Choroid plexus epithelial cell (primary cell): ENCODE measurements at regions not wholly inside any gene's neighbourhood (a gene's known extent, or its start where the extent isn't known, plus 50 kb on each side); places are given as distances from the start of the nearest gene placed in this dataset.

Experiments used
- DNase-seq: peaks from one replicate; pipeline ENCODE4 v3.0.0-alpha.2; 2010; ENCODE audit warnings: low read depth
- H3K4me3 ChIP-seq: 2 replicates; pipeline ENCODE4 v1.5.1; 2011; ENCODE audit warnings: low read depth, mild to moderate bottlenecking, control low read depth, low read length, moderate library complexity
- CTCF ChIP-seq: conservative IDR thresholded peaks from 2 replicates; pipeline ENCODE4 v1.5.1; 2011; ENCODE audit warnings: low read depth, mild to moderate bottlenecking, control low read depth, inconsistent platforms, low read length, moderate library complexity

GRCh38 chr4:45701621-45702020, 422.2 kb downstream of the GABRG1 start:
- no peak for DNase-seq
- no peak for TF ChIP-seq CTCF

GRCh38 chr4:45693746-45694145, 430.1 kb downstream of the GABRG1 start:
- TF ChIP-seq CTCF = no peak
- peak; percentile 1 for DNase-seq
- no peak overlapping the region for H3K4me3 ChIP-seq

More at GRCh38 chr4:45701621-45702020, 422.2 kb downstream of the GABRG1 start:
- H3K4me3 ChIP-seq = no peak overlapping the region

GRCh38 chr4:45692131-45692735, 431.6 kb downstream of the GABRG1 start:
- DNase-seq = no peak
- no peak overlapping the region for H3K4me3 ChIP-seq
- TF ChIP-seq CTCF = no peak

- no peak for TF ChIP-seq CTCF
- no peak for DNase-seq
Observed at GRCh38 chr4:45688341-45688740, 435.5 kb downstream of the GABRG1 start.

GRCh38 chr4:45679411-45679810, 444.4 kb downstream of the GABRG1 start:
- TF ChIP-seq CTCF = no peak
- no peak overlapping the region for H3K4me3 ChIP-seq
- DNase-seq = no peak

More at GRCh38 chr4:45688341-45688740, 435.5 kb downstream of the GABRG1 start:
- no peak overlapping the region for H3K4me3 ChIP-seq

GRCh38 chr4:45668128-45668527, 455.7 kb downstream of the GABRG1 start:
- no peak for TF ChIP-seq CTCF
- no peak for DNase-seq
- no peak overlapping the region for H3K4me3 ChIP-seq

GRCh38 chr4:45663628-45664081, 460.2 kb downstream of the GABRG1 start:
- DNase-seq = no peak
- TF ChIP-seq CTCF = no peak

More at GRCh38 chr4:45663628-45664081, 460.2 kb downstream of the GABRG1 start:
- H3K4me3 ChIP-seq = no peak overlapping the region
